ENCODE measurements at regions not wholly inside any gene's neighbourhood (a gene's known extent, or its start where the extent isn't known, plus 50 kb on each side); places are given as distances from the start of the nearest gene placed in this dataset.

DNA sequence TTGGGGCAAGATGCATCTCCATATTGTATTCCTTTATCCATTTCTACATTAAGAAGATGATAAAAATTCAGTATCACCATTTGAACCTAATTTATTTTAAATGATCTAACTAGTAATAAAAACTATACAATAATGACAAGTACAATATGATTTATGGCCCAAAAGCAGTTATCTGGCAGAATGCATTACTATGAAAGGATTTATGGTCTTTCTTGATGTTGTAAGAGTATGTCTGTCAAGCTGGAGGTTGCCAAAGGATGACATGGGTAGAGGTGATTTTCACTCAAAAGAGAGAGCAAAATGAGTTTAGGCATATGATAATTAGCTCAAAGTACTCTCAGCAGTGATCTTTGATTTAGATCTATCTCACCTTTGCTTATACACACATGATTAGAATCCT is 54.2 kb upstream of the MAP2 start:
- Histone ChIP-seq H3K4me3 (ENCODE audit: low read length) (no peak overlapping the region), H3K27ac (ENCODE audit: low read length) (no peak overlapping the region), H3K36me3 (ENCODE audit: control insufficient read depth, insufficient read depth, low read length) (no peaks in the 10 kb centered on the region), H3K4me1 (ENCODE audit: control insufficient read depth, insufficient read depth, low read length) (no peaks in the 10 kb centered on the region), H3K9me3 (ENCODE audit: control insufficient read depth, insufficient read depth, low read length) (no peaks in the 10 kb centered on the region), H3K27me3 (ENCODE audit: control insufficient read depth, insufficient read depth, low read length) (no peaks in the 10 kb centered on the region)
- DNase-seq (ENCODE audit: low read depth, low spot score): no peak

DNA sequence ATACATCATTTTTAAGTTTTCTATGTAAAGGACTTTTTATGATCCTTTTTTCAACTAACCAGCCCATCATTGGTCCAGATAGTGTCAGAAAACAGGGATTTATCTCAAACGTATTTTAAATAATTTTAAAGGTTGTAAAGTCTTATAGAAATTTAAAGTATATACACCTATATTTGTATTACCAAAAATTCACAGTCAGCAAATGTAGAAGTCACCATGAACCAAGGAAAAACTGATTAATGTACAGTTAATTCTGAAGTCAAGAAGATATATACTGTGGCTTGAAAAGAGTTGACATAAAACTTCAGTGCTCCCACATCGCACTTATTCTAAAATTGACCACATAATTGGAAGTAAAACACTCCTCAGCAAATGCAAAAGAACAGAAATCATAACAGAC is 52.4 kb upstream of the MAP2 start:
- no peaks in the 10 kb centered on the region for H3K27me3 ChIP-seq (ENCODE audit: control insufficient read depth, insufficient read depth, low read length)
- H3K4me1 ChIP-seq (ENCODE audit: control insufficient read depth, insufficient read depth, low read length): no peaks in the 10 kb centered on the region
- DNase-seq (ENCODE audit: low read depth, low spot score): no peak
- H3K36me3 ChIP-seq (ENCODE audit: control insufficient read depth, insufficient read depth, low read length): no peaks in the 10 kb centered on the region
- no peak overlapping the region for H3K4me3 ChIP-seq (ENCODE audit: low read length)
- no peak overlapping the region for H3K27ac ChIP-seq (ENCODE audit: low read length)
- no CpG with 5 or more reads among the region's 2 CpGs for WGBS (ENCODE audit: insufficient coverage, insufficient read length)
- H3K9me3 ChIP-seq (ENCODE audit: control insufficient read depth, insufficient read depth, low read length): no peaks in the 10 kb centered on the region
